ENCODE measurements at regions not wholly inside any gene's neighbourhood (a gene's known extent, or its start where the extent isn't known, plus 50 kb on each side); places are given as distances from the start of the nearest gene placed in this dataset.

DNA sequence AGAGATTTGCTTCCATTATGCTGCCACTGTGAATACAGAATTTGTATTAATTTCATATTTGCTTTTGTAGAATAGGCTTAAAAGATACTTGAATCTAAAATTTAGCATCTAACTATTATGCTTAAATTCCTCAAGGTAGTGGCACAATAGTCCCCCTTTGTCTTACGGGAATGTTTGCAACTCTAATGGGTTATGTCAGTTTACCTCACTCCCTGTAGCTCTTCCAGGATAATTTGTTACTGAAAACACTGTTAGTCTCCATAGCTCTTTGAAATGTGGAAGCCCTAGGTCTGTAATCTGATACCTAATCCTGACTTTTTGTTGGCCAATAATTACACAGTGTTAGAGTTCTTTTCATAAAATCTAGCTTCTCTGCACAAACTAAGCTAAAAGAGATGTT, 433.4 kb downstream of the PYDC2 start:
- TF ChIP-seq POLR2A (IDR thresholded peaks at IDR 0.05), result no peak
- TF ChIP-seq, protein P1, sequence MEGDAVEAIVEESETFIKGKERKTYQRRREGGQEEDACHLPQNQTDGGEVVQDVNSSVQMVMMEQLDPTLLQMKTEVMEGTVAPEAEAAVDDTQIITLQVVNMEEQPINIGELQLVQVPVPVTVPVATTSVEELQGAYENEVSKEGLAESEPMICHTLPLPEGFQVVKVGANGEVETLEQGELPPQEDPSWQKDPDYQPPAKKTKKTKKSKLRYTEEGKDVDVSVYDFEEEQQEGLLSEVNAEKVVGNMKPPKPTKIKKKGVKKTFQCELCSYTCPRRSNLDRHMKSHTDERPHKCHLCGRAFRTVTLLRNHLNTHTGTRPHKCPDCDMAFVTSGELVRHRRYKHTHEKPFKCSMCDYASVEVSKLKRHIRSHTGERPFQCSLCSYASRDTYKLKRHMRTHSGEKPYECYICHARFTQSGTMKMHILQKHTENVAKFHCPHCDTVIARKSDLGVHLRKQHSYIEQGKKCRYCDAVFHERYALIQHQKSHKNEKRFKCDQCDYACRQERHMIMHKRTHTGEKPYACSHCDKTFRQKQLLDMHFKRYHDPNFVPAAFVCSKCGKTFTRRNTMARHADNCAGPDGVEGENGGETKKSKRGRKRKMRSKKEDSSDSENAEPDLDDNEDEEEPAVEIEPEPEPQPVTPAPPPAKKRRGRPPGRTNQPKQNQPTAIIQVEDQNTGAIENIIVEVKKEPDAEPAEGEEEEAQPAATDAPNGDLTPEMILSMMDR (IDR thresholded peaks at IDR 0.05), result no peak
- no peak for TF ChIP-seq POLR2AphosphoS5 (IDR thresholded peaks at IDR 0.05; ENCODE audit: insufficient read depth in 1 of 2, low read depth in 1 of 2)

Data from vagina (tissue), 2 donors.